Fibroblast of mammary gland (primary cell): ENCODE measurements at regions not wholly inside any gene's neighbourhood (a gene's known extent, or its start where the extent isn't known, plus 50 kb on each side); places are given as distances from the start of the nearest gene placed in this dataset.

Experiments used
- DNase-seq: peaks from one replicate; pipeline ENCODE4 v3.0.0-alpha.2; 2010; ENCODE audit warnings: low read depth
- H3K4me3 ChIP-seq: 2 replicates; pipeline ENCODE4 v1.5.1; 2011; ENCODE audit warnings: low read depth, mild to moderate bottlenecking, low read length, moderate library complexity; ENCODE audit not compliant: control insufficient read depth
- TF ChIP-seq, protein P1 (sequence below): conservative IDR thresholded peaks from 2 replicates; pipeline ENCODE4 v1.5.1; 2011; ENCODE audit warnings: low read depth, low read length, inconsistent platforms; ENCODE audit not compliant: control insufficient read depth, insufficient read depth

GRCh38 chr3:28575746-28576613 lies 227.4 kb upstream of the AZI2 start:
- DNase-seq, result no peak
- TF ChIP-seq, protein P1, sequence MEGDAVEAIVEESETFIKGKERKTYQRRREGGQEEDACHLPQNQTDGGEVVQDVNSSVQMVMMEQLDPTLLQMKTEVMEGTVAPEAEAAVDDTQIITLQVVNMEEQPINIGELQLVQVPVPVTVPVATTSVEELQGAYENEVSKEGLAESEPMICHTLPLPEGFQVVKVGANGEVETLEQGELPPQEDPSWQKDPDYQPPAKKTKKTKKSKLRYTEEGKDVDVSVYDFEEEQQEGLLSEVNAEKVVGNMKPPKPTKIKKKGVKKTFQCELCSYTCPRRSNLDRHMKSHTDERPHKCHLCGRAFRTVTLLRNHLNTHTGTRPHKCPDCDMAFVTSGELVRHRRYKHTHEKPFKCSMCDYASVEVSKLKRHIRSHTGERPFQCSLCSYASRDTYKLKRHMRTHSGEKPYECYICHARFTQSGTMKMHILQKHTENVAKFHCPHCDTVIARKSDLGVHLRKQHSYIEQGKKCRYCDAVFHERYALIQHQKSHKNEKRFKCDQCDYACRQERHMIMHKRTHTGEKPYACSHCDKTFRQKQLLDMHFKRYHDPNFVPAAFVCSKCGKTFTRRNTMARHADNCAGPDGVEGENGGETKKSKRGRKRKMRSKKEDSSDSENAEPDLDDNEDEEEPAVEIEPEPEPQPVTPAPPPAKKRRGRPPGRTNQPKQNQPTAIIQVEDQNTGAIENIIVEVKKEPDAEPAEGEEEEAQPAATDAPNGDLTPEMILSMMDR, result no peak
- no peak overlapping the region for H3K4me3 ChIP-seq

GRCh38 chr3:28576614-28577200 lies 228.1 kb upstream of the AZI2 start:
- no peak for DNase-seq
- TF ChIP-seq, protein P1, result no peak
- no peak overlapping the region for H3K4me3 ChIP-seq

DNA sequence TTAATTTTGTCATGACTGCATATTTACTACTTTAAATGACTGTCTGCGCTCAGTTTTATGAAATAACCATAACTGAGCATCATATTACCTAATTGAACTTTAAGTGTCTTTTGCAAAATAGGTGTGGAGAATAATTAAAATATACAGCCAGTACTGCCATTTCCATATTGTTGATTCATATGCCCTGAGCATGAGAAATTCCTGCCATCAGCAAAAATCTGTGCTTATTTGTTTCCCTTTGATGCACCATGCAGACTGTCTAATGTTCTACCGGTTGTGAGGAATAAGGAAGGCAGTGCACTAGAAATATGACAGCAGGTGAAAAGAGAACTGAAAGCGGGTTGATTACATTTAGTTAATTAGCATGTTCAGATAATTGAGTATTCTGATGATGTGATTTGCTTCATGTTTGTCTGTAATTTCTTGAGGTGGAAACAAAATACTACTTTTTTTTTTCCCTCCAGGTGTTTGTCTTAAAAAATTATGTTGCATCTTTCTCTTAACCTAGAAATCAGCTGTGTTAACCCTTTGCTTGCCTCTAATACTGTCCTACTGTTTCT lies 229.4 kb upstream of the AZI2 start:
- DNase-seq, result no peak
- TF ChIP-seq, protein P1, result no peak
- H3K4me3 ChIP-seq, result no peak overlapping the region

- H3K4me3 ChIP-seq, result no peak overlapping the region
- TF ChIP-seq, protein P1, result no peak
- no peak for DNase-seq
These were observed 237.7 kb upstream of the AZI2 start for GRCh38 chr3:28586325-28586724.

DNA sequence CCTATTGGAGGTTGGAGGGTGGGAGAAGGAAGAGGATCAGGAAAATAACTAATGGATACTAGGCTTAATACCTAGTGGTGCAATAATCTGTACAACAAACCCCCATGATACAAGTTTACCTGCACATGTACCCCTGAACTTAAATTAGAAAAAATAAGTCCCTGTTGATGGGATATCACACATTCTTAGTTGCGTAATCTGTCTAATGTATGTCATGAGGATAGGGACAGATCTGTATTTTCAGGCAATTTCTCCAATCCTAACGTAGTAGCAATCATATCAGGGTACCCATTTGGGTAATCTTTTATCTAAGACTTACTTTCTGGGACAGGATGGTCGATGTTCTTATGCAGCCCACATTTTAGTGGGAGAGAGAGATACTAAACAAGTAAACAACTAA lies 239.1 kb upstream of the AZI2 start:
- DNase-seq, result no peak
- no peak overlapping the region for H3K4me3 ChIP-seq
- TF ChIP-seq, protein P1, result no peak

- H3K4me3 ChIP-seq, result no peak overlapping the region
- TF ChIP-seq, protein P1, result no peak
- DNase-seq, result no peak
These were observed 241.6 kb upstream of the AZI2 start for GRCh38 chr3:28590216-28590615.
